MM.1S (cell line): ENCODE measurements at regions not wholly inside any gene's neighbourhood (a gene's known extent, or its start where the extent isn't known, plus 50 kb on each side); places are given as distances from the start of the nearest gene placed in this dataset.

Experiments used
- DNase-seq: peaks from one replicate; pipeline ENCODE4 v3.0.0-alpha.2; 2015
- H2AFZ ChIP-seq: fragments of 300-600 bp; sonication (generic); 2 replicates; pipeline ENCODE4 v1.6.0; 2016; ENCODE audit warnings: antibody characterized with exemption, low read length
- H3F3A ChIP-seq: fragments of 300-600 bp; sonication (generic); 2 replicates; pipeline ENCODE4 v1.6.1; 2016; ENCODE audit warnings: mild to moderate bottlenecking, antibody characterized with exemption, low read length, moderate library complexity, mixed read lengths; ENCODE audit not compliant: insufficient read depth
- H3K27ac ChIP-seq: fragments of 300-600 bp; sonication (generic); 2 replicates; pipeline ENCODE4 v1.5.1; 2016; ENCODE audit warnings: mild to moderate bottlenecking, low read length
- H3K27me3 ChIP-seq: fragments of 300-600 bp; sonication (generic); replicated peaks from 2 replicates; pipeline ENCODE4 v1.6.0; 2016; ENCODE audit warnings: low read length; ENCODE audit not compliant: insufficient read depth
- H3K36me3 ChIP-seq: fragments of 300-600 bp; sonication (generic); replicated peaks from 2 replicates; pipeline ENCODE4 v1.6.1; 2016; ENCODE audit warnings: mild to moderate bottlenecking, low read length, mixed read lengths; ENCODE audit not compliant: insufficient read depth
- H3K4me1 ChIP-seq: fragments of 300-600 bp; sonication (generic); 2 replicates; pipeline ENCODE4 v1.6.1; 2016; ENCODE audit warnings: low read length, mixed read lengths
- H3K4me2 ChIP-seq: fragments of 300-600 bp; sonication (generic); 2 replicates; pipeline ENCODE4 v1.6.0; 2016; ENCODE audit warnings: low read depth, low read length
- H3K4me3 ChIP-seq: fragments of 300-600 bp; sonication (generic); 2 replicates; pipeline ENCODE4 v1.5.1; 2016; ENCODE audit warnings: low read length, mixed read lengths
- H3K79me2 ChIP-seq: fragments of 300-600 bp; sonication (generic); 2 replicates; pipeline ENCODE4 v1.6.1; 2016; ENCODE audit warnings: mixed run types, low read length, mixed read lengths
- H3K9ac ChIP-seq: fragments of 300-600 bp; sonication (generic); 2 replicates; pipeline ENCODE4 v1.6.1; 2016; ENCODE audit warnings: low read length, mixed read lengths
- H3K9me2 ChIP-seq: fragments of 300-600 bp; sonication (generic); replicated peaks from 2 replicates; pipeline ENCODE4 v1.6.1; 2016; ENCODE audit warnings: mild to moderate bottlenecking, low read length, mixed read lengths; ENCODE audit not compliant: insufficient read depth
- H3K9me3 ChIP-seq: fragments of 300-600 bp; sonication (generic); replicated peaks from 2 replicates; pipeline ENCODE4 v1.6.1; 2016; ENCODE audit warnings: mild to moderate bottlenecking, low read length, mixed read lengths; ENCODE audit not compliant: insufficient read depth
- H4K20me1 ChIP-seq: fragments of 300-600 bp; sonication (generic); 2 replicates; pipeline ENCODE4 v1.6.1; 2016; ENCODE audit warnings: mild to moderate bottlenecking, low read length, moderate library complexity, mixed read lengths; ENCODE audit not compliant: insufficient read depth
- CTCF ChIP-seq: fragments of 300-600 bp; sonication (generic); IDR thresholded peaks from 2 replicates; pipeline ENCODE4 v1.5.1; 2016; ENCODE audit warnings: antibody characterized with exemption, low read length, mixed read lengths
- EZH2 ChIP-seq: fragments of 300-600 bp; sonication (generic); optimal IDR thresholded peaks from 2 replicates; pipeline ENCODE3; 2017; ENCODE audit warnings: low read depth, mild to moderate bottlenecking, antibody characterized with exemption, low read length, mixed read lengths
- EZH2phosphoT487 ChIP-seq: fragments of 300-600 bp; sonication (generic); IDR thresholded peaks from 2 replicates; pipeline ENCODE4 v1.6.1; 2018; ENCODE audit warnings: antibody characterized with exemption, low read length

GRCh38 chr6:131399433-131399832, 173.6 kb upstream of the ARG1 start:
- H3K4me1 ChIP-seq: no peaks in the 10 kb centered on the region
- H3K27ac ChIP-seq: no peak overlapping the region
- no peaks in the 10 kb centered on the region for H3K36me3 ChIP-seq
- no peak overlapping the region for H3K9ac ChIP-seq
- H3K79me2 ChIP-seq: no peaks in the 10 kb centered on the region
- H3K4me3 ChIP-seq: no peak overlapping the region
- H3K27me3 ChIP-seq: no peaks in the 10 kb centered on the region
- TF ChIP-seq EZH2 (no peak), CTCF (no peak), EZH2phosphoT487 (no peak)
- H3K4me2 ChIP-seq: no peak overlapping the region
- H4K20me1 ChIP-seq: no peaks in the 10 kb centered on the region
- no peak overlapping the region for H2AFZ ChIP-seq
- H3K9me2 ChIP-seq: no peaks in the 10 kb centered on the region
- H3F3A ChIP-seq: no peaks in the 10 kb centered on the region
- H3K9me3 ChIP-seq: no peaks in the 10 kb centered on the region
- DNase-seq: no peak

GRCh38 chr6:131400054-131400778, 172.8 kb upstream of the ARG1 start:
- H2AFZ ChIP-seq: no peak overlapping the region

GRCh38 chr6:131400779-131401496, 172.1 kb upstream of the ARG1 start:
- no peak for TF ChIP-seq EZH2phosphoT487
- H3K4me2 ChIP-seq: no peak overlapping the region
- no peaks in the 10 kb centered on the region for H3F3A ChIP-seq
- H3K27me3 ChIP-seq: no peaks in the 10 kb centered on the region
- no peak overlapping the region for H3K27ac ChIP-seq
- H3K79me2 ChIP-seq: no peaks in the 10 kb centered on the region
- DNase-seq: no peak
- no peaks in the 10 kb centered on the region for H4K20me1 ChIP-seq
- no peak overlapping the region for H3K9ac ChIP-seq
- H3K4me3 ChIP-seq: no peak overlapping the region
- no peak overlapping the region for H2AFZ ChIP-seq
- H3K9me3 ChIP-seq: no peaks in the 10 kb centered on the region
- H3K4me1 ChIP-seq: no peaks in the 10 kb centered on the region
- H3K36me3 ChIP-seq: no peaks in the 10 kb centered on the region
- no peaks in the 10 kb centered on the region for H3K9me2 ChIP-seq

More at GRCh38 chr6:131400054-131400778, 172.8 kb upstream of the ARG1 start:
- H3K36me3 ChIP-seq: no peaks in the 10 kb centered on the region
- H3K27me3 ChIP-seq: no peaks in the 10 kb centered on the region
- no peaks in the 10 kb centered on the region for H3K9me2 ChIP-seq
- no peak for TF ChIP-seq EZH2phosphoT487
- TF ChIP-seq EZH2: no peak
- no peak for TF ChIP-seq CTCF
- no peaks in the 10 kb centered on the region for H3F3A ChIP-seq
- no peak overlapping the region for H3K27ac ChIP-seq
- H3K4me2 ChIP-seq: no peak overlapping the region
- DNase-seq: no peak
- no peak overlapping the region for H3K9ac ChIP-seq
- H3K79me2 ChIP-seq: no peaks in the 10 kb centered on the region
- no peaks in the 10 kb centered on the region for H3K9me3 ChIP-seq
- H3K4me1 ChIP-seq: no peaks in the 10 kb centered on the region
- no peaks in the 10 kb centered on the region for H4K20me1 ChIP-seq
- H3K4me3 ChIP-seq: no peak overlapping the region

- TF ChIP-seq EZH2phosphoT487 (no peak), EZH2 (no peak), CTCF (no peak)
Observed at GRCh38 chr6:131408811-131409210, 164.2 kb upstream of the ARG1 start.

More at GRCh38 chr6:131408811-131409210, 164.2 kb upstream of the ARG1 start:
- no peaks in the 10 kb centered on the region for H3F3A ChIP-seq
- no peak overlapping the region for H3K4me2 ChIP-seq
- no peak overlapping the region for H3K9ac ChIP-seq
- no peak overlapping the region for H2AFZ ChIP-seq
- H3K9me2 ChIP-seq: no peaks in the 10 kb centered on the region
- no peaks in the 10 kb centered on the region for H3K79me2 ChIP-seq
- no peaks in the 10 kb centered on the region for H3K4me1 ChIP-seq
- H3K36me3 ChIP-seq: no peaks in the 10 kb centered on the region
- no peaks in the 10 kb centered on the region for H3K9me3 ChIP-seq
- H3K27me3 ChIP-seq: no peaks in the 10 kb centered on the region
- H3K4me3 ChIP-seq: no peak overlapping the region
- no peaks in the 10 kb centered on the region for H4K20me1 ChIP-seq
- no peak overlapping the region for H3K27ac ChIP-seq
- DNase-seq: no peak
